ENCODE measurements at regions not wholly inside any gene's neighbourhood (a gene's known extent, or its start where the extent isn't known, plus 50 kb on each side); places are given as distances from the start of the nearest gene placed in this dataset.

DNA sequence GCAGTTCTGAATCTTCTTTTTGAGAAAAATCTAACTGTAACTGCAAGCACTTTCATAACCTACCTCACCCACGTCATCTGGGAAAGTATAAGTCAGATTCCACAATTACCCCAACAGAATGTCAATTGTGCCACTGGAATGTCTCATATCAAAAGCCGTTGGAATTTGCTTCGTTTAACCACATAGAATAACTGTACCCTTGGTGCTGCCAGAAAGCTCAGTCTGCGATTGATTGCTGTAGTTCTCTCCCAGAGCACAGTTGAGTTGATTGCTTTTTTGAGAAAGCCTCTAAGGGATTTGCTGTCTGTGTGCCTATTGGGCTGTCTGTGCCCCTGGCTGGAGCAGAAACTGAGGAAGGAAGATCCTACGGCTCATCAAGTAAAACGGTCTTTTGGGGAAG, 583.6 kb downstream of the TMEM38B start:
- CTCF ChIA-PET: no interaction called here
- Mint-ChIP-seq H3K4me3 (no peak overlapping the region), H3K9me3 (no peaks in the 10 kb centered on the region)

DNA sequence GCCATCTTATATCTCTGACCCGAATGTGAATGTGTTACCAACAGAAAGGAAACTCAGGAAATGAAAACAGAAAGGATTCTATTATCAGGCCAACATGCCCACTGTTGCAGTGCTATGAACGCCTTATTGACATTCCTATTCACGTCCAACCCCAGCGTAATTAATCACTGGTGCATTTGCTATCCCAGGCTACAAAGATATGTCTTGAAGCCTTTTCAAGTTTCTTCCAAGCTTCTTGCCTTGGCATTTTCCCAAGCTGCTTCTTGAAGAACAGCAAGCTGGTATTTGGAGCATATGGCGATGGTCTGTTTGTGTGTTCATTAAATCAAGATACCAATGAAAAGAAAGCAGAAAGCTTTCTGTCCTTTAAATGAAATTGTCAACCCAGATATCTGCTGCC, 579.2 kb upstream of the ZNF462 start:
- no peaks in the 10 kb centered on the region for H3K27me3 Mint-ChIP-seq
- H3K36me3 Mint-ChIP-seq (ENCODE audit: low read depth): no peaks in the 10 kb centered on the region
- no peak overlapping the region for H3K4me3 Mint-ChIP-seq
- no peaks in the 10 kb centered on the region for H3K4me1 Mint-ChIP-seq
- H3K27ac Mint-ChIP-seq: no peak overlapping the region
- no peaks in the 10 kb centered on the region for H3K9me3 Mint-ChIP-seq
- no peak for DNase-seq
- ChIA-PET POLR2A (no interaction called here), CTCF (no interaction called here)

More for the DNA sequence above, 583.6 kb downstream of the TMEM38B start:
- no peak for DNase-seq
- Mint-ChIP-seq H3K27ac (no peak overlapping the region), H3K4me1 (no peaks in the 10 kb centered on the region), H3K36me3 (ENCODE audit: low read depth) (no peaks in the 10 kb centered on the region), H3K27me3 (no peaks in the 10 kb centered on the region)
- POLR2A ChIA-PET: no interaction called here

GRCh38 chr9:106284296-106284695, 578.7 kb upstream of the ZNF462 start:
- ChIA-PET CTCF (no interaction called here), POLR2A (no interaction called here)
- H3K27me3 Mint-ChIP-seq: no peaks in the 10 kb centered on the region
- H3K36me3 Mint-ChIP-seq (ENCODE audit: low read depth): no peaks in the 10 kb centered on the region
- no peak overlapping the region for H3K27ac Mint-ChIP-seq
- no peak overlapping the region for H3K4me3 Mint-ChIP-seq
- no peaks in the 10 kb centered on the region for H3K4me1 Mint-ChIP-seq
- H3K9me3 Mint-ChIP-seq: no peaks in the 10 kb centered on the region
- DNase-seq: no peak

GRCh38 chr9:106286249-106286648, 576.7 kb upstream of the ZNF462 start:
- Mint-ChIP-seq H3K27me3 (no peaks in the 10 kb centered on the region), H3K36me3 (ENCODE audit: low read depth) (no peaks in the 10 kb centered on the region), H3K9me3 (no peaks in the 10 kb centered on the region), H3K27ac (no peak overlapping the region), H3K4me1 (no peaks in the 10 kb centered on the region), H3K4me3 (no peak overlapping the region)
- no peak for DNase-seq
- ChIA-PET POLR2A (no interaction called here), CTCF (no interaction called here)

- Mint-ChIP-seq H3K27me3 (no peaks in the 10 kb centered on the region), H3K36me3 (ENCODE audit: low read depth) (no peaks in the 10 kb centered on the region), H3K4me3 (no peak overlapping the region), H3K27ac (no peak overlapping the region), H3K4me1 (no peaks in the 10 kb centered on the region), H3K9me3 (no peaks in the 10 kb centered on the region)
- DNase-seq: no peak
- POLR2A ChIA-PET: no interaction called here
- CTCF ChIA-PET: no interaction called here
Observed at GRCh38 chr9:106287091-106287631, 575.8 kb upstream of the ZNF462 start.

DNA sequence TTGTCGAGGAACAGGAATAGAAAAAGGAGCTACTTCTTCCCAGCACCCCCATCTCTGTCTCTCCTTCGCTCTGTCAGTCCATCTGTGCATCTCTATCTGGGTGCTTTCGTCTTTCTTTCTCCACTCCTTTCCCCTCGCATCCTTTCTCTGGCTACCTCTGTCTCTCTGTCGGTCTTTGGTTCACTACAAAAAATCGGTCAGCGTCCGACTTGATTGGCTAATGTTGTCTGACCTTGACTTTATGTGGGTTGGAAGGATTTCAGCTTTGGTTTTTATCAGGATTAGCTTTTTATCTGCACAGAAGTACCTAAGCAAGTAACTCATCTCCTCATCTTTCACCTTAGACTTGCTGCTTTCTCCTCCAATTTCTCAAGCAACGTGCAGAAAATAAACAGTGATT, 575.2 kb upstream of the ZNF462 start:
- H3K27me3 Mint-ChIP-seq: no peaks in the 10 kb centered on the region
- H3K4me3 Mint-ChIP-seq: no peak overlapping the region
- H3K36me3 Mint-ChIP-seq (ENCODE audit: low read depth): no peaks in the 10 kb centered on the region
- no peak for DNase-seq
- no peak overlapping the region for H3K27ac Mint-ChIP-seq
- H3K9me3 Mint-ChIP-seq: no peaks in the 10 kb centered on the region
- ChIA-PET POLR2A (no interaction called here), CTCF (no interaction called here)
- no peaks in the 10 kb centered on the region for H3K4me1 Mint-ChIP-seq

DNA sequence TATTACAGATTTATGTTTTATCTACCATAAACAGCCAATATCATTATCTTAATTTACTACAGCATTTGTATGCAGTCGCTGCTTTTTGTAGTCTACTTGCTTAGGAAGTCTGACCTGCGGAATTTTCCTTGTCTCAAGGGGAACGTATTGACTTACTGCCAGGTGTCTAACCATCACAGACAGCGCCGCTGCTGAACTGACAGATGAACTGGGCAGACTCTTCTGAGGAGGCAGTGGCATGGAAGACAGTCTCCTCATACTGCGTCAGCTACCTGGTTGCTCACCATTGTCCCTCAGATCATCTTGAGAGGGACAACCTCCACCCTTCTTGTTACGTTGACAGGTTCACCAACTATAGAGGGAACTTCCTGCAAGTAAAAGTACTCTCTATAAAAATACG, 574.3 kb upstream of the ZNF462 start:
- Mint-ChIP-seq H3K4me3 (no peak overlapping the region), H3K27me3 (no peaks in the 10 kb centered on the region), H3K4me1 (no peaks in the 10 kb centered on the region), H3K9me3 (no peaks in the 10 kb centered on the region), H3K27ac (no peak overlapping the region), H3K36me3 (ENCODE audit: low read depth) (no peaks in the 10 kb centered on the region)
- CTCF ChIA-PET: no interaction called here
- DNase-seq: no peak
- POLR2A ChIA-PET: no interaction called here

DNA sequence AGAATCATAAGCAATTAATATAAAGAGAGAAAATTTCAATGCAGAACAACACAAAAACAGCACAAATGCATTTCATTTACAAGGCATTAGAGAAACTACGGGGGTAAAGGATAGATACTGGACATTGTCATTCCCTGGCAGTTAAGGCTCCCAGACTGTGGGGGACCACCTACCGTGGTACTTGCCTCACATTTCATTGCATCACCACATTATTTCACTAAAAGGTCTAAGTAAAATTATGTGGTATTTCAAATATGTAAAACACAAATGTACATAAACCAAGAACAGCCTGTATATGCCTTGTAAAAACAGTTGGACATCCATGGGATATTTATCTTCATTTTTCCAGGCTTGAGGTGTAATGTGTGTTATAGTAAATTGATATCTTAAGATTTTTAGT, 571.2 kb upstream of the ZNF462 start:
- no peaks in the 10 kb centered on the region for H3K36me3 Mint-ChIP-seq (ENCODE audit: low read depth)
- no peaks in the 10 kb centered on the region for H3K27me3 Mint-ChIP-seq
- no peak overlapping the region for H3K4me3 Mint-ChIP-seq
- ChIA-PET POLR2A (no interaction called here), CTCF (no interaction called here)
- H3K27ac Mint-ChIP-seq: no peak overlapping the region
- no peak for DNase-seq
- no peaks in the 10 kb centered on the region for H3K9me3 Mint-ChIP-seq
- H3K4me1 Mint-ChIP-seq: no peaks in the 10 kb centered on the region

DNA sequence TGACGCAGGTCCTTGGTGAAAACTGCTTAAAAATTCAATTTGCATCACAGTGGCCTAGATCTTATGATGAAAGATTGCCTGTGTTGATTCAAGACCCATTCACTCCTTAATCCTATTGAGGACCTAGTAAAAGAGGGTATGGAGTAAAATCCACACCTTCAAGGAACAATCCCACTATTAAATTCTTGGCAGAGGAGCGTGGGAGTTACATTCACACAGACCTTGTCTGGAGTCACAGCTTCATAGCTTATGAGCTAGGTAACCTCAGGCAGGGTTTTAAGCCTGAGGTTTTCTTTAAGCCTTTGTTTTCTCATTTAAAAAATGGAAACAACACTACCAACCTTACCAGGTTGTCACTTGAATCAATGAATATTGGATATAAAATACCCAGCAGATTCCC, 566.5 kb upstream of the ZNF462 start:
- no peak for DNase-seq
- H3K4me1 Mint-ChIP-seq: no peaks in the 10 kb centered on the region
- H3K27me3 Mint-ChIP-seq: no peaks in the 10 kb centered on the region
- CTCF ChIA-PET: no interaction called here
- H3K27ac Mint-ChIP-seq: no peak overlapping the region
- H3K36me3 Mint-ChIP-seq (ENCODE audit: low read depth): no peaks in the 10 kb centered on the region
- no peaks in the 10 kb centered on the region for H3K9me3 Mint-ChIP-seq
- H3K4me3 Mint-ChIP-seq: no peak overlapping the region
- POLR2A ChIA-PET: no interaction called here

- H3K27me3 Mint-ChIP-seq: no peaks in the 10 kb centered on the region
- ChIA-PET POLR2A (no interaction called here), CTCF (no interaction called here)
- H3K9me3 Mint-ChIP-seq: no peaks in the 10 kb centered on the region
- no peak overlapping the region for H3K4me3 Mint-ChIP-seq
- no peaks in the 10 kb centered on the region for H3K36me3 Mint-ChIP-seq (ENCODE audit: low read depth)
- H3K27ac Mint-ChIP-seq: no peak overlapping the region
- no peak for DNase-seq
- H3K4me1 Mint-ChIP-seq: no peaks in the 10 kb centered on the region
Observed at GRCh38 chr9:106298997-106299396, 564.0 kb upstream of the ZNF462 start.

DNA sequence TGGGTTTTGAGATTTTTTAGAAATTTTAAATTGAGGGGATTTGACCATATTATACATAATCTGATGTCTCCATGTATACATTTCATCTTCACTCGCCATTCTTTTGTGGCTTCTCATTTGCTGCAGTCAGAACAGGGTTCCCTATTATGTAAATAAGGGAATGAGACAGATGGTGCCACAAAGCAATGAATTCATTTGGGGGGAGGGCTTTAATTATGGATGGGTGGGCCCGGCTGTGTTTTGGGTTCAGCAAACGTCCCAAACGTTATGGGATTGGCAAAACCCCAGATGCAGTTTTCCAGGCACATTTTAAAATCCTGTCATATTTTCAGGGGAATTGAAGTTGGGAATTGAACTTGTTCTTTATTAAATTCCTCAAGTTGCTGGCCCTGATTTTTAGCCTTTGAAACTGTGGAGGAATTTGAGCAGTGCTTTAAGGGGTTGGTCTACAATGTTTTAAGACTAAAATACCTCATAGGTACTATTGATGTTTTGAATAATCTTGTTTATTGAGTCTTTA, 558.5 kb upstream of the ZNF462 start:
- Mint-ChIP-seq H3K27me3 (no peaks in the 10 kb centered on the region), H3K4me3 (no peak overlapping the region), H3K27ac (no peak overlapping the region), H3K9me3 (no peaks in the 10 kb centered on the region), H3K4me1 (peaks cover 3% of the 10 kb centered on the region), H3K36me3 (ENCODE audit: low read depth) (no peaks in the 10 kb centered on the region)
- CTCF ChIA-PET: no interaction called here
- POLR2A ChIA-PET: no interaction called here
- DNase-seq: no peak

GRCh38 chr9:106305428-106306133, 557.4 kb upstream of the ZNF462 start:
- POLR2A ChIA-PET: no interaction called here
- Mint-ChIP-seq H3K27me3 (no peaks in the 10 kb centered on the region), H3K4me3 (no peak overlapping the region), H3K27ac (no peak overlapping the region), H3K36me3 (ENCODE audit: low read depth) (no peaks in the 10 kb centered on the region), H3K4me1 (peaks cover 3% of the 10 kb centered on the region), H3K9me3 (no peaks in the 10 kb centered on the region)
- DNase-seq: no peak
- CTCF ChIA-PET: no interaction called here

DNA sequence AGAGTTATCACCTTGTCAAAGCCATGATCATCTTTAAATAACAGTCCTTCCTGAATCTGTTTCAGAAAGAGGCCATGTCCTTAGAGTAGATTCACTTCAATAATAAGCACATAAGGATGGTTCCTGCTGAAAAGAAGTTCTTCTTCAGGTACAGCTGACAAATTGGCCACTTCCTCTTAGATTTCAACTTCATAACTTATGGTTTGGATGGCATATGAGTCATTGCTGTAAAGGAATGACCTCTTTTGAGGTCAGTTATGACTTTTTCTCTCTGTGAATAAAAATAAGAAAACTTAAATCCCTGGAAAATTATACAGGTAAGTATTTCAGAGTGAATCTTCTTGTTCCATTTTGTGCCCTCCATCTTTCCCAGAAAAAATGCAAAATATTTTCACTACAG, 555.3 kb upstream of the ZNF462 start:
- no peaks in the 10 kb centered on the region for H3K27me3 Mint-ChIP-seq
- H3K4me3 Mint-ChIP-seq: no peak overlapping the region
- H3K27ac Mint-ChIP-seq: no peak overlapping the region
- no peak for DNase-seq
- ChIA-PET CTCF (no interaction called here), POLR2A (no interaction called here)
- peaks cover 4% of the 10 kb centered on the region for H3K9me3 Mint-ChIP-seq
- H3K36me3 Mint-ChIP-seq (ENCODE audit: low read depth): no peaks in the 10 kb centered on the region
- H3K4me1 Mint-ChIP-seq: peaks cover 7% of the 10 kb centered on the region

DNA sequence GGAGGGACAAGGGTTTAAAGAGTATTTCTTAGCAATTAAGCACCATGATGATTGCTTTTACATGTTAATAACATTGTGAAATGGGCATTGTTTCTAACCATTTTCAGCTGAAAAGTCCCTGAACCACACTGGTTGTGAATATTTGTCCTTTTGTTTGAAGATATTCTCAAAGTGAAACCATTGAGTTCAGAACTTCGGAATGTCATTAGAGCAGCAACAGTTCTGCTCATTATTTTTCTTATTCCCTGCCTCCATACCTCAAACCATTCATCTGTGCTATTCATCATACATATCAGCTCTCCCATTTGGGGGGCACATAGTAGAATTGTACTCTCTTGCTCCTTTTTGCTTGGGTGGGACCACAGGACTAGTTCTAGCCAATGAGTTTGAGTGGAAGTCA, 553.0 kb upstream of the ZNF462 start:
- no peaks in the 10 kb centered on the region for H3K36me3 Mint-ChIP-seq (ENCODE audit: low read depth)
- H3K27me3 Mint-ChIP-seq: no peaks in the 10 kb centered on the region
- peaks cover 4% of the 10 kb centered on the region for H3K9me3 Mint-ChIP-seq
- peaks cover 7% of the 10 kb centered on the region for H3K4me1 Mint-ChIP-seq
- H3K4me3 Mint-ChIP-seq: no peak overlapping the region
- ChIA-PET POLR2A (no interaction called here), CTCF (no interaction called here)
- no peak for DNase-seq
- no peak overlapping the region for H3K27ac Mint-ChIP-seq

Data from activated CD4-positive, alpha-beta T cell treated with anti-CD3 and anti-CD28 coated beads, Interleukin-2, amount 10 ng/mL, durations not matched to agents 7 days and 5 days (primary cell).